Endodermal cell (in vitro differentiated cells): ENCODE measurements at regions not wholly inside any gene's neighbourhood (a gene's known extent, or its start where the extent isn't known, plus 50 kb on each side); places are given as distances from the start of the nearest gene placed in this dataset.

Experiments
- DNase-seq: peaks from one replicate; pipeline ENCODE4 v3.0.0-alpha.2; 2017
- H3K27ac ChIP-seq: 2 replicates; pipeline ENCODE4 v1.5.1; 2013; ENCODE audit warnings: mild to moderate bottlenecking, low read depth, low read length, moderate library complexity
- H3K27me3 ChIP-seq: 2 replicates; pipeline ENCODE4 v1.6.1; 2013; ENCODE audit warnings: mild to moderate bottlenecking, low read length, moderate library complexity; ENCODE audit not compliant: insufficient read depth, control insufficient read depth, poor library complexity, severe bottlenecking
- H3K36me3 ChIP-seq: 2 replicates; pipeline ENCODE4 v1.7.0; 2013; ENCODE audit warnings: mild to moderate bottlenecking, low read length, moderate library complexity; ENCODE audit not compliant: control insufficient read depth, insufficient read depth
- H3K4me1 ChIP-seq: one replicate; pipeline ENCODE4 v1.7.0; 2013; ENCODE audit warnings: low read length; ENCODE audit not compliant: control insufficient read depth, insufficient read depth
- H3K4me3 ChIP-seq: 2 replicates; pipeline ENCODE4 v1.5.1; 2013; ENCODE audit warnings: mild to moderate bottlenecking, low read length, moderate library complexity
- H3K9ac ChIP-seq: 2 replicates; pipeline ENCODE4 v1.6.1; 2013; ENCODE audit warnings: mild to moderate bottlenecking, low read length, moderate library complexity; ENCODE audit not compliant: poor library complexity, severe bottlenecking; ENCODE audit errors: extremely low read depth
- H3K9me3 ChIP-seq: 2 replicates; pipeline ENCODE4 v1.6.1; 2013; ENCODE audit warnings: mild to moderate bottlenecking, low read length, moderate library complexity; ENCODE audit not compliant: control insufficient read depth
- H3K27ac Mint-ChIP-seq: 2 replicates; pipeline ENCODE4 v1.8.0; 2020; ENCODE audit warnings: mixed read lengths
- H3K27me3 Mint-ChIP-seq: 2 replicates; pipeline ENCODE4 v1.8.0; 2021; ENCODE audit warnings: mild to moderate bottlenecking, mixed read lengths; ENCODE audit not compliant: insufficient read depth
- H3K36me3 Mint-ChIP-seq: 2 replicates; pipeline ENCODE4 v1.8.0; 2020; ENCODE audit warnings: low read depth, mixed read lengths
- H3K4me1 Mint-ChIP-seq: 2 replicates; pipeline ENCODE4 v1.8.0; 2020; ENCODE audit warnings: mixed read lengths
- H3K4me3 Mint-ChIP-seq: 2 replicates; pipeline ENCODE4 v1.8.0; 2020; ENCODE audit warnings: mild to moderate bottlenecking, moderate library complexity, mixed read lengths
- H3K9me3 Mint-ChIP-seq: 2 replicates; pipeline ENCODE4 v1.8.0; 2020; ENCODE audit warnings: mild to moderate bottlenecking, mixed read lengths
- WGBS, 2 experiments: methylation state at CpG; one replicate each; pipeline versions ENCODE4 v1.1.5 to v1.1.7; 2013; ENCODE audit warnings: missing lambda C conversion rate in 2 of 2, mixed read lengths in 1 of 2; ENCODE audit not compliant: insufficient coverage in 1 of 2, insufficient read length in 1 of 2; 5-methylcytosine and 5-hydroxymethylcytosine counted together
- TF ChIP-seq, protein P1 (sequence below): fragments of 200-600 bp; sonication (generic); conservative IDR thresholded peaks from 2 replicates; pipeline ENCODE4 v1.5.0; 2021; ENCODE audit warnings: antibody characterized with exemption, mild to moderate bottlenecking

DNA sequence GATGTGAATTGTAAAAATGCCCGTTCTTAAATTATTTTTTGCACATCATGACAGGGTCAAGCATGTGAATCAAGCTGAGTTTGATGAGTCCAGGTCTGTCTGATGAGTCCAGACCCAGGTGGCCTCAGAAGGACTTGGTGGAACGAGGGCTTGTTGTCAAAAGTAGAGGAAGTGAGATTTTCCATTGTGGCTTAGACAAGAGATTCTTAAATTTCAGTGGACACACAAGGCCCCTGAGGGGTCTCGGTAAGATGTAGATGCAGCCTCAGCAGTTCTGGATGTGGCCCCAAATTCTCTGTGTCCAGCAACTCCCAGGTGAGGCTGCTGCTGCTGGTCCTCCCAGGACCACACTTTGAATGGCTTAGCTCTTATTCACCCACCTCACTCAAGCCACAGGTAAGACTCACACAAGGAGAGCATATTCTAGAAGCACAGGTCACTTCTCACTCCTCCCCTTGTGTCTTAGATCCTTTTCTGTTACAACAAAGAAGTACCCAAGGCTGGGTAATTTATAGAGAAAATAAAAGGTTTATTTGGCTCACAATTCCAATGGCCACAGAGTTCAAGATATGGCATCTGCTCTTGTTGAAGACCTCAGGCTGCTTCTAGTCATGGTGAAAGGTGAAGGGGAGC, 98.8 kb downstream of the GGTLC2 start:
- Histone ChIP-seq H3K4me3 (no peak overlapping the region), H3K9me3 (no peaks in the 10 kb centered on the region), H3K9ac (no peak overlapping the region), H3K4me1 (no peaks in the 10 kb centered on the region), H3K36me3 (no peaks in the 10 kb centered on the region), H3K27me3 (peaks cover 64% of the 10 kb centered on the region), H3K27ac (no peak overlapping the region)
- no peak overlapping the region for H3K27ac Mint-ChIP-seq
- no peak for DNase-seq
- H3K36me3 Mint-ChIP-seq: no peaks in the 10 kb centered on the region
- no peaks in the 10 kb centered on the region for H3K9me3 Mint-ChIP-seq
- H3K4me1 Mint-ChIP-seq: no peaks in the 10 kb centered on the region
- TF ChIP-seq, protein P1, sequence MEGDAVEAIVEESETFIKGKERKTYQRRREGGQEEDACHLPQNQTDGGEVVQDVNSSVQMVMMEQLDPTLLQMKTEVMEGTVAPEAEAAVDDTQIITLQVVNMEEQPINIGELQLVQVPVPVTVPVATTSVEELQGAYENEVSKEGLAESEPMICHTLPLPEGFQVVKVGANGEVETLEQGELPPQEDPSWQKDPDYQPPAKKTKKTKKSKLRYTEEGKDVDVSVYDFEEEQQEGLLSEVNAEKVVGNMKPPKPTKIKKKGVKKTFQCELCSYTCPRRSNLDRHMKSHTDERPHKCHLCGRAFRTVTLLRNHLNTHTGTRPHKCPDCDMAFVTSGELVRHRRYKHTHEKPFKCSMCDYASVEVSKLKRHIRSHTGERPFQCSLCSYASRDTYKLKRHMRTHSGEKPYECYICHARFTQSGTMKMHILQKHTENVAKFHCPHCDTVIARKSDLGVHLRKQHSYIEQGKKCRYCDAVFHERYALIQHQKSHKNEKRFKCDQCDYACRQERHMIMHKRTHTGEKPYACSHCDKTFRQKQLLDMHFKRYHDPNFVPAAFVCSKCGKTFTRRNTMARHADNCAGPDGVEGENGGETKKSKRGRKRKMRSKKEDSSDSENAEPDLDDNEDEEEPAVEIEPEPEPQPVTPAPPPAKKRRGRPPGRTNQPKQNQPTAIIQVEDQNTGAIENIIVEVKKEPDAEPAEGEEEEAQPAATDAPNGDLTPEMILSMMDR: no peak
- no peak overlapping the region for H3K4me3 Mint-ChIP-seq
- WGBS, 2 experiments: 75 to 89% methylated on average over 3 of the region's 3 CpGs
- peaks cover 74% of the 10 kb centered on the region for H3K27me3 Mint-ChIP-seq

DNA sequence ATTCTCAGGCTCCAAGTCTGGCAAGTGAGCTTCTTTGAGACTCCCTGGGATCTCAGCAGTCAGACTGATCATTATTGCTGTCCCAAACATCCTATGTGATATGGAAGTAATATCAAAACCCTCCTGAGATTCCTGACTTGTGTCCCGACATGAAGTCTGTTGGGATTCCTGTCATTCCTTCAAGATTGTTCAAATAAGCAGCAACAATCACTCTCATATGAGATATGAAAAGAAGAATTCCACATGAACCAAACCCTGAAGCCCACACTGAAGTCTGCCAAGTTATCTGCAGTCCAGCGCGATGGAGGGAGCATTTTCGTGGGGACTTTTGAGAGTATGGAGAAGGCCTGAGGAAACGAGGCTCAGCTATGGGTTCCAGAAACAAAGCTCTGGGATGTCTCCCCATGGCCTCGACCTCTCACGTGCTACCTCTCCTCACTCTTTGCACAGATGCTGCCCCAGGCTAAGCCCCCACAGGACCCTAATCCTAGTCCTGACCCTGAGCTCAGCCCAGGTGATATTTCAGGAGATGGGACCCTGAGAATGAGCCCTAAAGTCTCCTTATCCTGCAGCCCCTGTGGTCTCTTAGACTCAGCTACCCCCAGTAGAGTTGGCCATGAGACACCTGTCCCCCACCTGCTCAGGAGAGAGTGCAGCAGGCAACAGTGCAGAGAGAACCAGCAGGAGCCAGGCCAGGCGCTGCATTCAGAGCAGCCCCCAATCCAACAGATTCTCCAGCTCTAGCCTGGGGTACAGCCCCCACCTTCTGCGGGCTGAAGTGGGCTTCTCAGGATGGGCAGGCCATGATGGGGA, 100.2 kb downstream of the GGTLC2 start:
- DNase-seq: no peak
- Histone ChIP-seq H3K27ac (no peak overlapping the region), H3K4me3 (no peak overlapping the region), H3K27me3 (peaks cover 52% of the 10 kb centered on the region), H3K9me3 (no peaks in the 10 kb centered on the region), H3K36me3 (no peaks in the 10 kb centered on the region), H3K4me1 (no peaks in the 10 kb centered on the region), H3K9ac (no peak overlapping the region)
- WGBS, 2 experiments: 87 to 94% methylated on average over 8 to 9 of the region's 9 CpGs
- Mint-ChIP-seq H3K27ac (no peak overlapping the region), H3K4me1 (no peaks in the 10 kb centered on the region), H3K4me3 (no peak overlapping the region), H3K9me3 (no peaks in the 10 kb centered on the region), H3K36me3 (no peaks in the 10 kb centered on the region), H3K27me3 (peaks cover 66% of the 10 kb centered on the region)
- TF ChIP-seq, protein P1: no peak

DNA sequence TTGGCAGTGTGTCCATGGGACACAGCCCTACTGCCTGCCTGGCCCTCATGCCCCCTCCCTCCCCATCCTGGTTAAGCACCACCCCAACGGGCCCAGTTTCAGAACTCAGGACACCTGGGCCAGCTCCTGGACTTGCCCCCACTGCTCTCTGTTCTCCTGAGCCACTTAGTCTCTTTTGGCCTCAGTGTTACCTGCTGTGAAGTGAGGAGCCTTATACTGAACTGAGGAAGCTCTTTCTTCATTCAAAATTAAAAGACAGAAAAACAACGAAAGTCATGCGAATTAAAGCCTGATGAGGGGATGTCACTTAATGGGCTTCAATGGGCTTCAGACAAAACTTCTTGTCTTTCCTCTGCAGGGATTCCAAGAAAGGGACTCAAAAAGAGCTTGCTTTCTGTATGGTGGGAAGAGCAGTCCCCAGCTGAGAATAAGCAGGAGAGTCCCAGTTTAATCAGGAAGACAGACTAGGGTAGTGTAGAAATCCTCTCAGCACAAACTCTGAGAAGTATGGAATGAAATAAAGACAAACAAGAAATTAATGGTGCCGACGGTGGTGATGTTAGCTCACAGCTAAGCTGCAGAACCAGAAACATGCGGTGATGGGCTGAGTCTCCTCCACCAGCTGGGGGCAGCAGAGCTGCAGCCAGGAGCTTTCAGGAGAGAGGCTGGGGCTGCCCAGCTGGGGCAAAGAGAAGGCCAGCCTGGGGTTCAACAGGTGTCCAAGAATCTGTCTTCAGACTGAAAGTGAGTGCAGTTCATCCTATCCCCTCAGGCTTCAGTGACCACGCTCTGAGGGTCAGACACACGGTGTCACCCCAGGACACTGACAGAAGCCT, 101.0 kb downstream of the GGTLC2 start:
- Histone ChIP-seq H3K27ac (no peak overlapping the region), H3K4me3 (no peak overlapping the region), H3K4me1 (no peaks in the 10 kb centered on the region), H3K9ac (no peak overlapping the region), H3K9me3 (no peaks in the 10 kb centered on the region), H3K36me3 (no peaks in the 10 kb centered on the region), H3K27me3 (peaks cover 44% of the 10 kb centered on the region)
- Mint-ChIP-seq H3K9me3 (no peaks in the 10 kb centered on the region), H3K27ac (no peak overlapping the region), H3K27me3 (peaks cover 61% of the 10 kb centered on the region), H3K4me1 (no peaks in the 10 kb centered on the region), H3K36me3 (no peaks in the 10 kb centered on the region), H3K4me3 (no peak overlapping the region)
- DNase-seq: peak; percentile 87
- 61 to 62% methylated on average over 7 to 8 of the region's 8 CpGs for whole genome bisulfite sequencing, 2 experiments
- TF ChIP-seq, protein P1: peak; percentile 91
